Duodenal mucosa (tissue), 2 donors: ENCODE measurements at regions not wholly inside any gene's neighbourhood (a gene's known extent, or its start where the extent isn't known, plus 50 kb on each side); places are given as distances from the start of the nearest gene placed in this dataset.

Experiments
- H3K27ac ChIP-seq: one replicate; pipeline ENCODE4 v1.7.0; 2013; ENCODE audit warnings: low read depth, low read length
- H3K27me3 ChIP-seq, 2 donors: one replicate each; pipeline ENCODE4 v1.7.0; 2013; ENCODE audit warnings: low read length in 2 of 2, control low read depth in 1 of 2; ENCODE audit not compliant: insufficient read depth in 2 of 2, control insufficient read depth in 1 of 2
- H3K36me3 ChIP-seq, 2 donors: one replicate each; pipeline ENCODE4 v1.7.0; 2013; ENCODE audit warnings: low read length in 2 of 2, control low read depth in 1 of 2; ENCODE audit not compliant: insufficient read depth in 2 of 2, control insufficient read depth in 1 of 2
- H3K4me1 ChIP-seq, 2 donors: one replicate each; pipeline ENCODE4 v1.7.0; 2013; ENCODE audit warnings: low read length in 2 of 2, control low read depth in 1 of 2; ENCODE audit not compliant: insufficient read depth in 2 of 2, control insufficient read depth in 1 of 2
- H3K4me3 ChIP-seq, 2 donors: one replicate each; pipeline ENCODE4 v1.7.0; 2013; ENCODE audit warnings: low read length in 2 of 2, low read depth in 1 of 2
- H3K9ac ChIP-seq, 2 donors: one replicate each; pipeline ENCODE4 v1.7.0; 2013; ENCODE audit warnings: low read length in 2 of 2, low read depth in 1 of 2
- H3K9me3 ChIP-seq, 2 donors: one replicate each; pipeline ENCODE4 v1.7.0; 2013; ENCODE audit warnings: low read length in 2 of 2, control low read depth in 1 of 2; ENCODE audit not compliant: control insufficient read depth in 1 of 2

GRCh38 chr16:51940183-51940582 is 606.8 kb downstream of the TOX3 start:
- H3K4me1 ChIP-seq: no peaks in the 10 kb centered on the region
- H3K36me3 ChIP-seq: no peaks in the 10 kb centered on the region
- H3K4me3 ChIP-seq: no peak overlapping the region
- no peaks in the 10 kb centered on the region for H3K27me3 ChIP-seq
- no peak overlapping the region for H3K9ac ChIP-seq
- H3K9me3 ChIP-seq: no peaks in the 10 kb centered on the region
- H3K27ac ChIP-seq: no peak overlapping the region

- Histone ChIP-seq H3K36me3 (no peaks in the 10 kb centered on the region), H3K9ac (no peak overlapping the region), H3K4me3 (no peak overlapping the region), H3K27me3 (no peaks in the 10 kb centered on the region), H3K9me3 (no peaks in the 10 kb centered on the region), H3K4me1 (no peaks in the 10 kb centered on the region), H3K27ac (no peak overlapping the region)
Measured at GRCh38 chr16:51939378-51939871, 607.5 kb downstream of the TOX3 start.

- no peaks in the 10 kb centered on the region for H3K36me3 ChIP-seq
- no peaks in the 10 kb centered on the region for H3K4me1 ChIP-seq
- H3K27ac ChIP-seq: no peak overlapping the region
- no peak overlapping the region for H3K9ac ChIP-seq
- no peaks in the 10 kb centered on the region for H3K9me3 ChIP-seq
- H3K4me3 ChIP-seq: no peak overlapping the region
- H3K27me3 ChIP-seq: no peaks in the 10 kb centered on the region
Measured at GRCh38 chr16:51938861-51939260, 608.1 kb downstream of the TOX3 start.

GRCh38 chr16:51937771-51938170 is 609.2 kb downstream of the TOX3 start:
- no peaks in the 10 kb centered on the region for H3K27me3 ChIP-seq
- H3K4me3 ChIP-seq: no peak overlapping the region
- no peaks in the 10 kb centered on the region for H3K9me3 ChIP-seq
- H3K27ac ChIP-seq: no peak overlapping the region
- H3K9ac ChIP-seq: no peak overlapping the region
- no peaks in the 10 kb centered on the region for H3K4me1 ChIP-seq
- no peaks in the 10 kb centered on the region for H3K36me3 ChIP-seq

GRCh38 chr16:51936846-51937245 is 610.1 kb downstream of the TOX3 start:
- no peak overlapping the region for H3K27ac ChIP-seq
- H3K4me3 ChIP-seq: no peak overlapping the region
- no peaks in the 10 kb centered on the region for H3K4me1 ChIP-seq
- no peaks in the 10 kb centered on the region for H3K9me3 ChIP-seq
- H3K27me3 ChIP-seq: no peaks in the 10 kb centered on the region
- no peak overlapping the region for H3K9ac ChIP-seq
- no peaks in the 10 kb centered on the region for H3K36me3 ChIP-seq

- Histone ChIP-seq H3K9me3 (no peaks in the 10 kb centered on the region), H3K9ac (no peak overlapping the region), H3K27me3 (no peaks in the 10 kb centered on the region), H3K36me3 (no peaks in the 10 kb centered on the region), H3K4me3 (no peak overlapping the region), H3K27ac (no peak overlapping the region), H3K4me1 (no peaks in the 10 kb centered on the region)
Measured at GRCh38 chr16:51932317-51932716, 614.6 kb downstream of the TOX3 start.

- H3K4me3 ChIP-seq: no peak overlapping the region
- H3K36me3 ChIP-seq: no peaks in the 10 kb centered on the region
- H3K9me3 ChIP-seq: no peaks in the 10 kb centered on the region
- H3K27me3 ChIP-seq: no peaks in the 10 kb centered on the region
- no peak overlapping the region for H3K27ac ChIP-seq
- no peaks in the 10 kb centered on the region for H3K4me1 ChIP-seq
- no peak overlapping the region for H3K9ac ChIP-seq
Measured at GRCh38 chr16:51931653-51932052, 615.3 kb downstream of the TOX3 start.

- no peaks in the 10 kb centered on the region for H3K36me3 ChIP-seq
- H3K27me3 ChIP-seq: no peaks in the 10 kb centered on the region
- H3K4me1 ChIP-seq: peaks cover 0 to 15% of the 10 kb centered on the region in 2 donors
- no peaks in the 10 kb centered on the region for H3K9me3 ChIP-seq
- H3K4me3 ChIP-seq: no peak overlapping the region
- no peak overlapping the region for H3K9ac ChIP-seq
- no peak overlapping the region for H3K27ac ChIP-seq
Measured at GRCh38 chr16:51924744-51925143, 622.2 kb downstream of the TOX3 start.

- H3K27ac ChIP-seq: no peak overlapping the region
- H3K36me3 ChIP-seq: no peaks in the 10 kb centered on the region
- H3K4me3 ChIP-seq: no peak overlapping the region
- peaks cover 0 to 15% of the 10 kb centered on the region in 2 donors for H3K4me1 ChIP-seq
- H3K27me3 ChIP-seq: no peaks in the 10 kb centered on the region
- no peaks in the 10 kb centered on the region for H3K9me3 ChIP-seq
- no peak overlapping the region for H3K9ac ChIP-seq
Measured at GRCh38 chr16:51922476-51922875, 624.5 kb downstream of the TOX3 start.

- Histone ChIP-seq H3K27me3 (no peaks in the 10 kb centered on the region), H3K4me3 (no peak overlapping the region), H3K36me3 (no peaks in the 10 kb centered on the region), H3K27ac (no peak overlapping the region), H3K4me1 (peaks cover 0 to 10% of the 10 kb centered on the region in 2 donors), H3K9ac (no peak overlapping the region), H3K9me3 (no peaks in the 10 kb centered on the region)
Measured at GRCh38 chr16:51919736-51920135, 627.2 kb downstream of the TOX3 start.

GRCh38 chr16:51916814-51917213 is 630.1 kb downstream of the TOX3 start:
- Histone ChIP-seq H3K4me1 (no peaks in the 10 kb centered on the region), H3K9me3 (no peaks in the 10 kb centered on the region), H3K9ac (no peak overlapping the region), H3K36me3 (no peaks in the 10 kb centered on the region), H3K27me3 (no peaks in the 10 kb centered on the region), H3K4me3 (no peak overlapping the region), H3K27ac (no peak overlapping the region)
